Stomach (tissue), 4 donors: ENCODE measurements at regions not wholly inside any gene's neighbourhood (a gene's known extent, or its start where the extent isn't known, plus 50 kb on each side); places are given as distances from the start of the nearest gene placed in this dataset.

Source experiments
- EP300 ChIP-seq: sonication (generic); formaldehyde crosslinking; IDR thresholded peaks from one replicate; pipeline ENCODE4 v1.6.1; 2017; ENCODE audit warnings: antibody characterized with exemption
- POLR2A ChIP-seq, 4 donors: fragments of 450-650 bp; IDR thresholded peaks; one replicate each; pipeline ENCODE4 v1.6.1; 2016; ENCODE audit warnings: antibody characterized with exemption in 4 of 4, control low read depth in 2 of 4, mild to moderate bottlenecking in 1 of 4, moderate library complexity in 1 of 4
- TF ChIP-seq, protein P1 (sequence below), 7 experiments: fragments of 450-650 bp in 4 of 7; fragments of 200-600 bp in 3 of 7; sonication (generic) in 3 of 7; IDR thresholded peaks; one replicate each; pipeline ENCODE4 v1.5.1; 2016 to 2019; ENCODE audit warnings: antibody characterized with exemption in 7 of 7, control low read depth in 2 of 7, mild to moderate bottlenecking in 1 of 7

DNA sequence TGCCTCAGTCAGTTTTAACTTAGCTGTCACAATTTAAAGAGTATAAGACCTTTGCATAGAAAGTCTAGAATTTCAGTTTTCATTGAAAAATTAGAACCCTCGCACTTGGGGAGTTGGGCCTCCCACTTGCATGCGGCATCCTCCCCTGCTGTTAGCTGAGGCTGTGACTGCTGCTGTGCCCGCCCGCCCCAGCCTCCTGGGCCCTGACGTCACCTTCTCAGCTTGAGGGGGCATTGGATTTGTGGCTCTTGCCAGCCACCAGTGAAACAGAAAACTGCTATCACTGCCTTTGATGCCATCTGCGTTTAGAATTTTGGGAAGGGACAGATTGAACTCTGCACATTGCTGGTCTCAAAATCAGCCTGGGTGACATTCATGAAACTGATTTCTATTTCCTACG is 108.7 kb downstream of the CTTN start:
- TF ChIP-seq, protein P1, sequence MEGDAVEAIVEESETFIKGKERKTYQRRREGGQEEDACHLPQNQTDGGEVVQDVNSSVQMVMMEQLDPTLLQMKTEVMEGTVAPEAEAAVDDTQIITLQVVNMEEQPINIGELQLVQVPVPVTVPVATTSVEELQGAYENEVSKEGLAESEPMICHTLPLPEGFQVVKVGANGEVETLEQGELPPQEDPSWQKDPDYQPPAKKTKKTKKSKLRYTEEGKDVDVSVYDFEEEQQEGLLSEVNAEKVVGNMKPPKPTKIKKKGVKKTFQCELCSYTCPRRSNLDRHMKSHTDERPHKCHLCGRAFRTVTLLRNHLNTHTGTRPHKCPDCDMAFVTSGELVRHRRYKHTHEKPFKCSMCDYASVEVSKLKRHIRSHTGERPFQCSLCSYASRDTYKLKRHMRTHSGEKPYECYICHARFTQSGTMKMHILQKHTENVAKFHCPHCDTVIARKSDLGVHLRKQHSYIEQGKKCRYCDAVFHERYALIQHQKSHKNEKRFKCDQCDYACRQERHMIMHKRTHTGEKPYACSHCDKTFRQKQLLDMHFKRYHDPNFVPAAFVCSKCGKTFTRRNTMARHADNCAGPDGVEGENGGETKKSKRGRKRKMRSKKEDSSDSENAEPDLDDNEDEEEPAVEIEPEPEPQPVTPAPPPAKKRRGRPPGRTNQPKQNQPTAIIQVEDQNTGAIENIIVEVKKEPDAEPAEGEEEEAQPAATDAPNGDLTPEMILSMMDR (IDR thresholded peaks at IDR 0.05), result no peak
- TF ChIP-seq POLR2A (IDR thresholded peaks at IDR 0.05), result no peak
- TF ChIP-seq EP300, result no peak
